ENCODE measurements at regions not wholly inside any gene's neighbourhood (a gene's known extent, or its start where the extent isn't known, plus 50 kb on each side); places are given as distances from the start of the nearest gene placed in this dataset.
A peak's percentile ranks its signal among the peaks of the same experiment; 100 is the strongest.

DNA sequence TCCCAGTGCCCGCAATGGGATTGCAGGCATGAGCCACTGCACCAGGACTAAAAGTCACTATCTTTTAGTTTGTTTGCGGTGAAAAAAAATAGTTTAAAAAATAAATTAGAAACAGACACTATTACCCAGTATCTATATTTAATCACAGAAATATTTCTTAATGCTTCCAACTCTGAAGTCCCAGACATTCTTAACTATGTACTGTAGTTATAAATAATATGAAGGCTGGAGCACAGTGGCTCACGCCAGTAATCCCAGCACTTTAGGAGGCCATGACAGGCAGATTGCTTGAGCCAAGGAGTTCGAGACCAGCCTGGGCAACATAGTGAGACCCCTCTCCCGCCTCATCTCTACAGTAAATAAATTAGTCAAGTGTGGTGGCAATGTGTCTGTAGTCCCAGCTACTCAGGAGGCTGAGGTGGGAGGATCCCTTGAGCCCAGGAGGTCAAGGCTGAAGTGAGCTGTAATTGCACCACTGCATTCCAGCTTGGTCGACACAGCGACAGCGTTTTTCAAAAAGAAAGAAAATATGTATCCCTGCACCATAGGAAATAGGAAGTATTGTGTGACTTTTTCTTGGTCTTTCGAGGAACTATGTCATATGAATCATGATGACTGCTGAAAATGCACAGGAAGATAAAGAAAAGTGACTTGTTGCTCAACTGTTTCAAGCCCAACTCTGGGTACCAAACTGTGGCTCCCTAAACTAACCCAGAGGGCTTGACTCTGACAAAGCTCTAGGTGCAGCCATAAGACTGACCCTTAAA, 74.9 kb upstream of the STEAP1B start:
- TF ChIP-seq, protein P1, sequence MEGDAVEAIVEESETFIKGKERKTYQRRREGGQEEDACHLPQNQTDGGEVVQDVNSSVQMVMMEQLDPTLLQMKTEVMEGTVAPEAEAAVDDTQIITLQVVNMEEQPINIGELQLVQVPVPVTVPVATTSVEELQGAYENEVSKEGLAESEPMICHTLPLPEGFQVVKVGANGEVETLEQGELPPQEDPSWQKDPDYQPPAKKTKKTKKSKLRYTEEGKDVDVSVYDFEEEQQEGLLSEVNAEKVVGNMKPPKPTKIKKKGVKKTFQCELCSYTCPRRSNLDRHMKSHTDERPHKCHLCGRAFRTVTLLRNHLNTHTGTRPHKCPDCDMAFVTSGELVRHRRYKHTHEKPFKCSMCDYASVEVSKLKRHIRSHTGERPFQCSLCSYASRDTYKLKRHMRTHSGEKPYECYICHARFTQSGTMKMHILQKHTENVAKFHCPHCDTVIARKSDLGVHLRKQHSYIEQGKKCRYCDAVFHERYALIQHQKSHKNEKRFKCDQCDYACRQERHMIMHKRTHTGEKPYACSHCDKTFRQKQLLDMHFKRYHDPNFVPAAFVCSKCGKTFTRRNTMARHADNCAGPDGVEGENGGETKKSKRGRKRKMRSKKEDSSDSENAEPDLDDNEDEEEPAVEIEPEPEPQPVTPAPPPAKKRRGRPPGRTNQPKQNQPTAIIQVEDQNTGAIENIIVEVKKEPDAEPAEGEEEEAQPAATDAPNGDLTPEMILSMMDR (IDR thresholded peaks at IDR 0.05; ENCODE audit: low read depth, low read length): no peak
- no peak overlapping the region for H3K4me3 ChIP-seq (ENCODE audit: low read depth, low read length)
- DNase-seq (ENCODE audit: low read depth, low spot score): no peak
- in situ Hi-C loops (cut with HindIII; ENCODE audit: low sequenced_read_pairs): no loop called here

DNA sequence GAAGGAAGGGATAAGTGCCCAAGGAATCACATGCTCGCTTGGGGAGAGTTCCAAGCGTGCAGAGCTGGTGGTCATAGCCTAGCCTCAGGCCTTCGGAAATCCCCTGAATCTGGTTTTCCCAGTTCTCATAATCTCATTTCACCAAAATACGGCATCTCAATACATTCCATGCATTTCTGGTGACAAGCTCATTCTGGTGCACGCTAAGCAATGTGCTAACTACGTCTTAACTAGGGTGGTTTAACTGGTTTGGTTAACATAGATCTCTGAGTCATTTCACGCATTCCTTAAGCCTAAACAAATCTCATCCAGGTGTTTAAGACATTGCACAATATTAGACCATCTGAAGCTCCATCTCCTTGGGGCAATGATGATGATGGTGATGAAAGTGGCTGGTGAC, 72.9 kb upstream of the STEAP1B start:
- DNase-seq (ENCODE audit: low read depth, low spot score): peak; percentile 60
- TF ChIP-seq, protein P1 (IDR thresholded peaks at IDR 0.05; ENCODE audit: low read depth, low read length): no peak
- H3K4me3 ChIP-seq (ENCODE audit: low read depth, low read length): no peak overlapping the region
- in situ Hi-C loops (cut with HindIII; ENCODE audit: low sequenced_read_pairs): no loop called here

DNA sequence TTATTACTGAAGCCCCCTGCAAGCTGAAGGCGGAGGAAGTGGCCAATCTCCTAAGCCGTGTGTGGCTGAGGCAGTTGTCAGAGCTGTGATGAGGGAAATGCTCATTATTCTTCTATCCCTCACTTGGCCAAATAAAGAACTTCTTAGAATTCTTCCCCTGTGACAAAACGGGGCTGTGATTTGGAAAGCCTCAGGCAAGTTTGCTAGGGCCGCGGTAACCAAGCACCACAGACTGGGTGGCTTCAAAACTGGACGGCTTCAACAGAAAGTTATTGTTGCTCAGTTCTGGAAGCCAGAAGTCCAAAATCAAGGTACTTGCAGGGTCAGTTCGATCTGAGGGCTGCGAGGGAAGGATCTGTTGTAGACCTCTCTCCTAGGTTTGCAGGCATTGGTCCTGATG, 72.3 kb upstream of the STEAP1B start:
- DNase-seq (ENCODE audit: low read depth, low spot score): no peak
- TF ChIP-seq, protein P1 (IDR thresholded peaks at IDR 0.05; ENCODE audit: low read depth, low read length): no peak
- H3K4me3 ChIP-seq (ENCODE audit: low read depth, low read length): no peak overlapping the region
- in situ Hi-C loops (cut with HindIII; ENCODE audit: low sequenced_read_pairs): no loop called here

DNA sequence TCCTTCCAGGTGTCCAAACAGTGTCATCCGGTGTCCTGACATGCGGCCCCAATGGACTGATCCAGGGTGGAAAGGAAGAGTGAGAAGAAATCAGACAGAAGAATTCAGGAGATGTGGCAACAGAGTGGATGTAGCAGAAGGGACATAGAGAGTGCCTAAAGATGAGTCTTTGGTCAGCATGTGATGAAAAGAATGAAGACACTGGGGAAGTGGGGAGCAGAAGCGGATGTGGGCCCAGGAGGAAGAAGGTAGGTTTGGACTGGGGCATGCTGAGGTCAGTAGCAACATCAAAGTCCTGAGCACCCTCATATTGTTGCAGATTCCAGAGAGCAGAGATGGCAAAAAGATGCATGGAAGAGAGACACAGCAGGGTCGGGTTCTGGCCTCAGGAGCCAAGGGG, 71.8 kb upstream of the STEAP1B start:
- TF ChIP-seq, protein P1 (IDR thresholded peaks at IDR 0.05; ENCODE audit: low read depth, low read length): no peak
- in situ Hi-C loops (cut with HindIII; ENCODE audit: low sequenced_read_pairs): no loop called here
- H3K4me3 ChIP-seq (ENCODE audit: low read depth, low read length): no peak overlapping the region
- DNase-seq (ENCODE audit: low read depth, low spot score): no peak

DNA sequence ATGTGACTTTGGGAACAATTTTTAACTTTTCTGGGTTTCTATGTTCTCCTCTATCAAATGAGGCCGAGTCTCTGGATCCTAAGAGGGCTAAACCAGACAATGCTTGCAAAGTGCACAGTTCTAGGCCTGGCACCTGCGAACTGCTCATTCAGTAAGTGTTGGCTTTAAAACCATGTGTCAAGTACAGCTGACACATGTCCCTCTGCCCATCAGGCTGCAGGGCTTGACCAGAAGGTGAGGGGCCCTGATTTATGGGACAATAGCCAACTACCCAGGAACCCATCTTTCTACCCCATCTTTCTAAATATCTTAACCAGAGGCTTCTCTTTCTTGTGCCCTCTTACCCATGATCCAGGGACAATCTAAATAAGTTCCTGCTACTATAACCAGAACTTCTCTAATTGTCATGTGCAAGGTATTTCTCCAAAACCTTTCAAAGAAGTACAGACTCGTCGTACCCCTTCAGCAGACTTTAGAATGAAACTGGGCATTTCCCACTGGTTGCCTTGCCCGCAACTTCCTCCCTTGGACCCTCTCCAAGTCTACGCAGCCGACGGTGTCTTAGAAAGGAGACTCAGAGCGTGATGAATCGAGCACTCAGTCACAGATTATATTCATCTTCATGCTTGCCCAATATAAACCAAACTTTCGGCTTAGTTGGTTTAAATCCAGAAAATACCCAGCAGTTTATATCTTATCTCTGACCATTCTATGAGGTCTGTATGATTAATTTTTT, 69.8 kb upstream of the STEAP1B start:
- TF ChIP-seq, protein P1 (IDR thresholded peaks at IDR 0.05; ENCODE audit: low read depth, low read length): no peak
- in situ Hi-C loops (cut with HindIII; ENCODE audit: low sequenced_read_pairs): no loop called here
- DNase-seq (ENCODE audit: low read depth, low spot score): peak; percentile 59
- no peak overlapping the region for H3K4me3 ChIP-seq (ENCODE audit: low read depth, low read length)

DNA sequence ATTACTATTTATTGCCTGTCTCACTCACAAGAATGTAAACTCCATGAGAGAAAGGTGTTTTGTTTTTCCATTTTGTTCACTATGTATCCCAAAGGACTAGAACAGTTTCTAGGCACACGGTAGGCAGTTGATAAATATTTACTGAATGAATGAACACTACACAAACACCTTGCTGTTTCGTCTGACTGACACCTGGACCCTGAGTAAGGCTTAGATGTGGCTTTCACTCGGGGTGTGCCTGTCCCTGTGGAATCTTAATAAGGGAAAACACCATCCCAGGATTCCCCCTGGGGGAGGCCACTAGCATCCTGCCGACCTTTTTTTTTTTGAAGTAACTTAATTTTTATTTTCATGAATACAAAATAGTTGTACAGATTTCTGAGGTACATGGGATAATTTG, 66.6 kb upstream of the STEAP1B start:
- DNase-seq (ENCODE audit: low read depth, low spot score): no peak
- TF ChIP-seq, protein P1 (IDR thresholded peaks at IDR 0.05; ENCODE audit: low read depth, low read length): no peak
- no peak overlapping the region for H3K4me3 ChIP-seq (ENCODE audit: low read depth, low read length)
- in situ Hi-C loops (cut with HindIII; ENCODE audit: low sequenced_read_pairs): no loop called here

All from astrocyte of the spinal cord (primary cell).